H9 (cell line): ENCODE measurements at regions not wholly inside any gene's neighbourhood (a gene's known extent, or its start where the extent isn't known, plus 50 kb on each side); places are given as distances from the start of the nearest gene placed in this dataset.
"Not testable (repeated sequence)": the region's sequence is repeated elsewhere in the genome, so short reads cannot be mapped to it uniquely, and the experiment has no call there.

Experiments
- DNase-seq: peaks from one replicate; pipeline ENCODE4 v3.0.0-alpha.2; 2017
- H2AFZ ChIP-seq: one replicate; pipeline ENCODE4 v1.6.1; 2013; ENCODE audit warnings: mild to moderate bottlenecking, low read length, control low read depth, moderate library complexity
- H2AK5ac ChIP-seq: 2 replicates; pipeline ENCODE4 v1.6.1; 2013; ENCODE audit warnings: low read length, control low read depth, mixed read lengths; ENCODE audit not compliant: insufficient read length
- H2BK120ac ChIP-seq: one replicate; pipeline ENCODE4 v1.6.1; 2013; ENCODE audit warnings: low read depth, mild to moderate bottlenecking, low read length, control low read depth, inconsistent platforms; ENCODE audit not compliant: poor library complexity, severe bottlenecking
- H2BK12ac ChIP-seq: 2 replicates; pipeline ENCODE4 v1.6.1; 2013; ENCODE audit warnings: low read length, control low read depth, mixed read lengths, low read depth; ENCODE audit not compliant: insufficient read length
- H2BK15ac ChIP-seq: 2 replicates; pipeline ENCODE4 v1.6.1; 2013; ENCODE audit warnings: low read depth, low read length, control low read depth
- H2BK20ac ChIP-seq: one replicate; pipeline ENCODE4 v1.6.1; 2013; ENCODE audit warnings: low read depth, mild to moderate bottlenecking, low read length, control low read depth, inconsistent platforms; ENCODE audit not compliant: poor library complexity, severe bottlenecking
- H2BK5ac ChIP-seq: 2 replicates; pipeline ENCODE4 v1.6.1; 2013; ENCODE audit warnings: low read length, control low read depth, mixed read lengths; ENCODE audit not compliant: insufficient read length
- H3K14ac ChIP-seq: 2 replicates; pipeline ENCODE4 v1.6.1; 2013; ENCODE audit warnings: low read length, control low read depth; ENCODE audit not compliant: insufficient read depth
- H3K18ac ChIP-seq: 2 replicates; pipeline ENCODE4 v1.6.1; 2013; ENCODE audit warnings: low read depth, mild to moderate bottlenecking, mixed read lengths, low read length, control low read depth; ENCODE audit not compliant: insufficient read length
- H3K23ac ChIP-seq: 2 replicates; pipeline ENCODE4 v1.6.1; 2013; ENCODE audit warnings: low read length, control low read depth, mixed read lengths, low read depth; ENCODE audit not compliant: insufficient read length
- H3K23me2 ChIP-seq: 2 replicates; pipeline ENCODE4 v1.6.1; 2013; ENCODE audit warnings: low read depth, mild to moderate bottlenecking, mixed read lengths, low read length, control low read depth; ENCODE audit not compliant: insufficient read length, poor library complexity, severe bottlenecking
- H3K27ac ChIP-seq: 2 replicates; pipeline ENCODE4 v1.5.1; 2013; ENCODE audit warnings: low read length, control low read depth, mixed read lengths, low read depth; ENCODE audit not compliant: insufficient read length
- H3K27me3 ChIP-seq: 2 replicates; pipeline ENCODE4 v1.6.1; 2013; ENCODE audit warnings: low read length, control low read depth, inconsistent platforms; ENCODE audit not compliant: insufficient read depth
- H3K4ac ChIP-seq: 2 replicates; pipeline ENCODE4 v1.6.1; 2013; ENCODE audit warnings: low read depth, mild to moderate bottlenecking, control low read depth, inconsistent platforms, low read length, moderate library complexity
- H3K4me1 ChIP-seq: 2 replicates; pipeline ENCODE4 v1.6.1; 2013; ENCODE audit warnings: low read length, control low read depth, inconsistent platforms; ENCODE audit not compliant: insufficient read depth
- H3K4me2 ChIP-seq: 2 replicates; pipeline ENCODE4 v1.6.1; 2013; ENCODE audit warnings: low read length, control low read depth, mixed read lengths; ENCODE audit not compliant: insufficient read length, insufficient read depth
- H3K56ac ChIP-seq: 2 replicates; pipeline ENCODE4 v1.6.1; 2013; ENCODE audit warnings: low read depth, mild to moderate bottlenecking, mixed read lengths, low read length, control low read depth; ENCODE audit not compliant: insufficient read length
- H3K79me1 ChIP-seq: 2 replicates; pipeline ENCODE4 v1.6.1; 2013; ENCODE audit warnings: low read depth, mild to moderate bottlenecking, moderate library complexity, low read length, control low read depth, inconsistent platforms; ENCODE audit not compliant: insufficient read depth, poor library complexity, severe bottlenecking
- H3K79me2 ChIP-seq: 2 replicates; pipeline ENCODE4 v1.6.1; 2013; ENCODE audit warnings: low read length, control low read depth, inconsistent platforms; ENCODE audit not compliant: insufficient read depth
- H3K9ac ChIP-seq: 2 replicates; pipeline ENCODE4 v1.6.1; 2013; ENCODE audit warnings: low read length, control low read depth, mixed read lengths; ENCODE audit not compliant: insufficient read length; ENCODE audit errors: extremely low read depth
- H3K9me3 ChIP-seq: one replicate; pipeline ENCODE4 v1.6.1; 2013; ENCODE audit warnings: low read depth, low read length, inconsistent platforms; ENCODE audit not compliant: control insufficient read depth
- H3T11ph ChIP-seq: one replicate; pipeline ENCODE4 v1.6.1; 2013; ENCODE audit warnings: mild to moderate bottlenecking, low read length, control low read depth, inconsistent platforms
- H4K20me1 ChIP-seq: one replicate; pipeline ENCODE4 v1.6.1; 2013; ENCODE audit not compliant: control insufficient read depth, insufficient read length, insufficient read depth
- H4K5ac ChIP-seq: 2 replicates; pipeline ENCODE4 v1.6.1; 2013; ENCODE audit warnings: low read depth, mild to moderate bottlenecking, mixed read lengths, low read length, control low read depth; ENCODE audit not compliant: insufficient read length
- H4K8ac ChIP-seq: replicated peaks from 2 replicates; pipeline ENCODE4 v1.6.1; 2013; ENCODE audit warnings: low read length, control low read depth, mixed read lengths, low read depth; ENCODE audit not compliant: insufficient read length
- H4K91ac ChIP-seq: 2 replicates; pipeline ENCODE4 v1.6.1; 2013; ENCODE audit warnings: low read depth, mild to moderate bottlenecking, moderate library complexity, mixed read lengths, low read length, control low read depth; ENCODE audit not compliant: insufficient read length
- H3K27ac Mint-ChIP-seq, 3 experiments: 2 replicates in 2 of 3; 3 replicates in 1 of 3; pipeline ENCODE4 v1.8.0; 2020 to 2021; ENCODE audit warnings: mixed read lengths in 3 of 3, mild to moderate bottlenecking in 1 of 3, moderate library complexity in 1 of 3
- H3K27me3 Mint-ChIP-seq: 2 replicates; pipeline ENCODE4 v1.8.0; 2021; ENCODE audit warnings: low read depth, mild to moderate bottlenecking, moderate library complexity, mixed read lengths
- H3K36me3 Mint-ChIP-seq, 3 experiments: 2 replicates in 2 of 3; 3 replicates in 1 of 3; pipeline ENCODE4 v1.8.0; 2020 to 2021; ENCODE audit warnings: low read depth in 3 of 3, mixed read lengths in 3 of 3; ENCODE audit not compliant: insufficient read depth in 1 of 3
- H3K4me1 Mint-ChIP-seq, 2 experiments: 2 replicates each; pipeline ENCODE4 v1.8.0; 2020; ENCODE audit warnings: mixed read lengths in 2 of 2
- H3K4me3 Mint-ChIP-seq, 2 experiments: 2 replicates in 1 of 2; 3 replicates in 1 of 2; pipeline ENCODE4 v1.8.0; 2020 to 2021; ENCODE audit warnings: mild to moderate bottlenecking in 2 of 2, mixed read lengths in 2 of 2, moderate library complexity in 1 of 2
- H3K9me3 Mint-ChIP-seq, 2 experiments: 2 replicates in 1 of 2; 3 replicates in 1 of 2; pipeline ENCODE4 v1.8.0; 2020; ENCODE audit warnings: mild to moderate bottlenecking in 2 of 2, mixed read lengths in 2 of 2, moderate library complexity in 1 of 2
- WGBS: extraction: QIAGEN DNeasy Blood & Tissue Kit; methylation state at CpG from one replicate; pipeline ENCODE4 v1.1.7; 2013; ENCODE audit warnings: missing lambda C conversion rate, low lambda C conversion rate, mixed read lengths; ENCODE audit not compliant: insufficient read length; ENCODE audit errors: extremely low coverage; 5-methylcytosine and 5-hydroxymethylcytosine counted together

DNA sequence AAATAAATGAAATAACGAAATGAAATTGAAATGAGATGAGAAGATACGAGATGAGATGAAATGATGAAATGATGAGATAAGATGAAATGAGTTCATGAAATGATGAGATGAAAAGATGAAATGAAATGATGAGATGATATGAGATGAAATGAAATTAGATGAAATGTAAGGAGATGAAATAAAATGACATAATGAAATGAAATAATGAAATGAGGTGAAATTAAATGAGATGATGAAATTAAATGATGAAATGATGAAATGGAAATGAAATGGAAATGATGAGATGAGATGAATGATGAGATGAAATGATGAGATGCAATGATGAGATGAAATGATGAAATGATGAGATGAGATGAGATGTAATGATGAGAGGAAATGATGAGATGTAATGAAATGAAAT is 2881.4 kb upstream of the TEKT4 start:
- H3K27ac Mint-ChIP-seq, H3K56ac ChIP-seq, H3K9ac ChIP-seq, H4K20me1 ChIP-seq, H2BK15ac ChIP-seq, H3K79me2 ChIP-seq, H3T11ph ChIP-seq, H3K27me3 Mint-ChIP-seq, H3K27ac ChIP-seq, H2BK12ac ChIP-seq, H3K14ac ChIP-seq, H2BK120ac ChIP-seq, H3K23ac ChIP-seq, DNase-seq, H4K8ac ChIP-seq, H3K4ac ChIP-seq, H4K91ac ChIP-seq, H3K79me1 ChIP-seq, H3K23me2 ChIP-seq, H3K4me3 Mint-ChIP-seq, H3K27me3 ChIP-seq, H2AK5ac ChIP-seq, H3K4me1 Mint-ChIP-seq, H2BK5ac ChIP-seq, H2BK20ac ChIP-seq, H3K4me1 ChIP-seq, H2AFZ ChIP-seq, H4K5ac ChIP-seq, H3K18ac ChIP-seq, H3K4me2 ChIP-seq: not testable (repeated sequence)
- H3K9me3 ChIP-seq, result peaks cover 18% of the 10 kb centered on the region
- peaks cover 0 to 12% (median 0%) of the 10 kb centered on the region in 3 experiments; a peak in 3 of 7 replicates for H3K36me3 Mint-ChIP-seq
- 100% methylated on average over 2 of the region's 2 CpGs for WGBS
- peaks cover 20 to 27% of the 10 kb centered on the region in 2 experiments for H3K9me3 Mint-ChIP-seq

DNA sequence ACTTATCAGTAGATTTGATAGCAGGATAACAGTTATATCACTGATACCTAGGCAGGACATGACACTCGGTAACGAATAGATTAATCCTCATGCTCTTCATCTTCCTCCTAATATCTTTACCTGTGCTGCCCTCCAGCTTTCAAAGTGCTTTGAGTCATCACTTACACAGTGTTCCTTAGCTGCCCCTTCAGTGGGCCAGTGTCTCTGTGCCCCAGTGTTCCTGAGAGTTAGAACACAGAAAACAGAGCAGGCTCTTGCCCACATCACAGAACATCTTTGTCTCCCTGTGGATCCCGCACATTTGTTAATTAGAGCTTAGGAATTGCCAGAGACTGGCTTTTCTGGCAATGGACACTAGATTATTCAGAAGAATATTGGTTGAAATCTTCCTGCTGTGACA is 2864.7 kb upstream of the TEKT4 start:
- not testable (repeated sequence) for H2BK15ac ChIP-seq, H3K27ac ChIP-seq, H3K4me1 Mint-ChIP-seq, H3K27me3 Mint-ChIP-seq, H4K20me1 ChIP-seq, H3K27me3 ChIP-seq, H4K5ac ChIP-seq, H2AK5ac ChIP-seq, H3K36me3 Mint-ChIP-seq, H3K27ac Mint-ChIP-seq, H3K9ac ChIP-seq, H3K56ac ChIP-seq, H3K18ac ChIP-seq, H3T11ph ChIP-seq, H3K23me2 ChIP-seq, H3K4me2 ChIP-seq, H3K79me1 ChIP-seq, H3K4ac ChIP-seq, H3K23ac ChIP-seq, H2BK5ac ChIP-seq, H3K79me2 ChIP-seq, H2BK20ac ChIP-seq, H3K4me3 Mint-ChIP-seq, DNase-seq, H4K91ac ChIP-seq, H2BK12ac ChIP-seq, H2BK120ac ChIP-seq, H3K4me1 ChIP-seq, H2AFZ ChIP-seq, H3K14ac ChIP-seq, H4K8ac ChIP-seq
- peaks cover 55 to 60% of the 10 kb centered on the region in 2 experiments for H3K9me3 Mint-ChIP-seq
- peaks cover 11% of the 10 kb centered on the region for H3K9me3 ChIP-seq
- WGBS, result no CpG with 5 or more reads among the region's 3 CpGs
